ENCODE measurements at regions not wholly inside any gene's neighbourhood (a gene's known extent, or its start where the extent isn't known, plus 50 kb on each side); places are given as distances from the start of the nearest gene placed in this dataset.

- TF ChIP-seq POLR2AphosphoS5 (IDR thresholded peaks at IDR 0.05; ENCODE audit: low read depth, low read length) (no peak), TAF1 (IDR thresholded peaks at IDR 0.05; ENCODE audit: borderline replicate concordance, low read depth, low read length) (no peak), POLR2A (IDR thresholded peaks at IDR 0.05; ENCODE audit: low read depth, low read length) (no peak)
These were observed 145.9 kb upstream of the OTX2 start for GRCh38 chr14:56956182-56956581.

All from GM12892 (cell line).